ENCODE measurements at regions not wholly inside any gene's neighbourhood (a gene's known extent, or its start where the extent isn't known, plus 50 kb on each side); places are given as distances from the start of the nearest gene placed in this dataset.
"Not testable (repeated sequence)": the region's sequence is repeated elsewhere in the genome, so short reads cannot be mapped to it uniquely, and the experiment has no call there.

DNA sequence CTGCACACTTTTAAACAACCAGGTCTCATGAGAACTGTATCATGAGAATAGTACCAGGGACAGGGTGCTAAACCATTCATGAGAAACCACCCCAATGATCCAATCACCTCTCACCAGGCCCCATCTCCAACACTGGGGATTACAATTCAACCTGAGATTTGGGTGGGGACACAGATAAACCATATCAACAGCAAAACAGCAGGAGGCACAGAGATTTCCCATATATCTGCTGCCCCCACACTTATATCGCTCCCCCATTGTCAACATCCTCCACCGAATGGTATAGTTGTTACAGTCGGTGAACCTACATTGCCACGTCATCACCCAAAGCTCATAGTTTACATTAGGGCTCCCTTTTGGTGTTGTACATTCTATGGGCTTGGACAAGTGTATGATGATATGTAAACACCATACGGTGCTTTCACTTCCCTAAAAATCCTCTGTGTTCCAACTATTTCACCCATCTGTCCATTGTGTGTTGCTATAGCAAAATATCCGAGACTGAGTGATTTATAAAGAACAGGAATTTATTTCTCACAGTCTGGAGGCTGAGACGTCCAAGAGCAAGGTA lies 224.8 kb downstream of the FAM43A start:
- no peak for DNase-seq
- Histone ChIP-seq H3K4me3 (ENCODE audit: low read depth, low read length) (no peak overlapping the region), H3K9me3 (ENCODE audit: severe bottlenecking) (no peaks in the 10 kb centered on the region), H3K27me3 (ENCODE audit: insufficient read depth, low read depth, severe bottlenecking) (no peaks in the 10 kb centered on the region), H3K36me3 (no peaks in the 10 kb centered on the region), H3K27ac (no peak overlapping the region)
- TF ChIP-seq, protein P1, sequence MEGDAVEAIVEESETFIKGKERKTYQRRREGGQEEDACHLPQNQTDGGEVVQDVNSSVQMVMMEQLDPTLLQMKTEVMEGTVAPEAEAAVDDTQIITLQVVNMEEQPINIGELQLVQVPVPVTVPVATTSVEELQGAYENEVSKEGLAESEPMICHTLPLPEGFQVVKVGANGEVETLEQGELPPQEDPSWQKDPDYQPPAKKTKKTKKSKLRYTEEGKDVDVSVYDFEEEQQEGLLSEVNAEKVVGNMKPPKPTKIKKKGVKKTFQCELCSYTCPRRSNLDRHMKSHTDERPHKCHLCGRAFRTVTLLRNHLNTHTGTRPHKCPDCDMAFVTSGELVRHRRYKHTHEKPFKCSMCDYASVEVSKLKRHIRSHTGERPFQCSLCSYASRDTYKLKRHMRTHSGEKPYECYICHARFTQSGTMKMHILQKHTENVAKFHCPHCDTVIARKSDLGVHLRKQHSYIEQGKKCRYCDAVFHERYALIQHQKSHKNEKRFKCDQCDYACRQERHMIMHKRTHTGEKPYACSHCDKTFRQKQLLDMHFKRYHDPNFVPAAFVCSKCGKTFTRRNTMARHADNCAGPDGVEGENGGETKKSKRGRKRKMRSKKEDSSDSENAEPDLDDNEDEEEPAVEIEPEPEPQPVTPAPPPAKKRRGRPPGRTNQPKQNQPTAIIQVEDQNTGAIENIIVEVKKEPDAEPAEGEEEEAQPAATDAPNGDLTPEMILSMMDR (IDR thresholded peaks at IDR 0.05; ENCODE audit: low read depth, low read length): no peak

DNA sequence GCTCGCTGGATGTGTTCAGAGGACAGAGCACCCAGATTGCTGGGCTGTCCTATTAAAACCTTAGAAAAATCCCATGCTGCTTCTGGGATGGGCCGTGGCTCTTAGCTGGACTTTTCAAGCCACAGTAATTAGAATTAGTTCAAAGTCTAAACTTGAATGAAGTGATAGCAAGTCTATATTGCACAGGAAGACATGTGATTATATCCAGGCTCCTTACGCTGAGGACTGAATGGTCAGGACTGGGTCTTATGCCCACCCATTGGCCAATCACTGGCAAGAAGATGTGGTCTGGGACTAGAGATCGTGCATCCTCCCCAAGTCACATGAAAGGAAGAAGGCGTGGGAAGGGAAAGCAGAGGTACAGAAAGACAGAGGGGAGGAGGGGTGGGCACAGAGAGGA lies 227.6 kb downstream of the FAM43A start:
- Histone ChIP-seq H3K27me3 (ENCODE audit: insufficient read depth, low read depth, severe bottlenecking) (no peaks in the 10 kb centered on the region), H3K4me3 (ENCODE audit: low read depth, low read length) (no peak overlapping the region), H3K27ac (no peak overlapping the region), H3K36me3 (no peaks in the 10 kb centered on the region), H3K9me3 (ENCODE audit: severe bottlenecking) (no peaks in the 10 kb centered on the region)
- DNase-seq: no peak
- TF ChIP-seq, protein P1 (IDR thresholded peaks at IDR 0.05; ENCODE audit: low read depth, low read length): no peak

DNA sequence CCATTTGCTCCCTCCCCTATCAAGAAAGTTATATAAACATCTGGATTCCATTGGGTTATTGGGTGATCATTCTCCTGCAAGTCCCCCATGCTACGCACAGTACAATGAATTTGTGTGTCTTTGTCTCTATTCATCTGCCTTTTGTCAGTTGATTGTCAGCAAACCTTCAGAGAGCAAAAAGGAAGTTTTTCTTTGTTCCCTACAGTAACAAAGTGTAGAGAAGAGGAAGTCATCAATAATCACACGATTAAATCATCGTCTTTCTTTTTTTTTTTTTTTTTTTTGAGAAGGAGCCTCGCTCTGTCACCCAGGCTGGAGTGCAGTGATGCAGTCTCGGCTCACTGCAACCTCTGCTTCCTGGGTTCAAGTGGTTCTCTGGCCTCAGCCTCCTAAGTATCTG lies 239.2 kb downstream of the FAM43A start:
- not testable (repeated sequence) for H3K4me3 ChIP-seq (ENCODE audit: low read depth, low read length); H3K36me3 ChIP-seq; H3K27ac ChIP-seq; DNase-seq; H3K27me3 ChIP-seq (ENCODE audit: insufficient read depth, low read depth, severe bottlenecking); H3K9me3 ChIP-seq (ENCODE audit: severe bottlenecking)

DNA sequence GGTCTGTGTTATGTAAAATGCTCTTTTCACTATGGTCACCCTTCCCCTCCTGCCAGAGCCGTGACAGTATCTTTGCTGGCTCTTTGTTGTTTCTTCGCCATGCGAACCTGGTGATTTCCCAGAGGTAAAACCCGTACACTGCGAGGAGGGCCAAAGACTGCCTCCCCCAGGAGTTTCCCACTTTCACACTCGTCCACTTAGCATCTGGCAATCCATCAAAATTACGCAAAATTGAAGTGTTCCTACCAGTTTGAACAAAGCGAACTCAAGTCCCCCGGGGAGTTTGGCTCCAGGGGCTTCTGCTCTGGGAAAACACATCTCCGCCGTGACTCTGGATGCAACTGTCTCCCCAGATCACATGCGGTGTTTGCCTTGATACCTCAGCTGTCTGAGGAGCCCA lies 239.9 kb downstream of the FAM43A start:
- H3K9me3 ChIP-seq (ENCODE audit: severe bottlenecking): no peaks in the 10 kb centered on the region
- TF ChIP-seq, protein P1 (IDR thresholded peaks at IDR 0.05; ENCODE audit: low read depth, low read length): no peak
- no peaks in the 10 kb centered on the region for H3K27me3 ChIP-seq (ENCODE audit: insufficient read depth, low read depth, severe bottlenecking)
- no peaks in the 10 kb centered on the region for H3K36me3 ChIP-seq
- no peak overlapping the region for H3K4me3 ChIP-seq (ENCODE audit: low read depth, low read length)
- DNase-seq: no peak
- H3K27ac ChIP-seq: no peak overlapping the region

DNA sequence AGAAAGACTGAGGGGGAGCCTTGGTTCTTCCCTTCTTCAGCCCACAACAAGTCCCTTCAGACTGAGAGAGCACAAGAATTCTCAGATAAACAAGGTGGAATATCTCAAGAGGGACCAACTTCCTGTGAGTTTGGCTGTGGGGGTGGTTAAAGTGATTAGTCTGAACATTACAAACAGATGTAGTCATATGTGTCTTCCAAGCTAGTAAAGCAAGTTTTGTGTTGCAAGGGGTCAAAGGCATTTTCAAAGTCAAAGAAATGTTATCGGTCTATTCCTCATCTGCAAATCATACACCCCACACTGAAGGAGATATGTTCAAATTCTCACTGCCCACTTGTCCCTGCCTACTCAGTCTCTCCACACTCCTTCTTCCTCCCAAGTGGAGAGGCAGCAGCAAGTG lies 242.5 kb downstream of the FAM43A start:
- Histone ChIP-seq H3K27ac (no peak overlapping the region), H3K4me3 (ENCODE audit: low read depth, low read length) (no peak overlapping the region), H3K9me3 (ENCODE audit: severe bottlenecking) (no peaks in the 10 kb centered on the region), H3K36me3 (no peaks in the 10 kb centered on the region), H3K27me3 (ENCODE audit: insufficient read depth, low read depth, severe bottlenecking) (no peaks in the 10 kb centered on the region)
- no peak for DNase-seq
- TF ChIP-seq, protein P1 (IDR thresholded peaks at IDR 0.05; ENCODE audit: low read depth, low read length): no peak

DNA sequence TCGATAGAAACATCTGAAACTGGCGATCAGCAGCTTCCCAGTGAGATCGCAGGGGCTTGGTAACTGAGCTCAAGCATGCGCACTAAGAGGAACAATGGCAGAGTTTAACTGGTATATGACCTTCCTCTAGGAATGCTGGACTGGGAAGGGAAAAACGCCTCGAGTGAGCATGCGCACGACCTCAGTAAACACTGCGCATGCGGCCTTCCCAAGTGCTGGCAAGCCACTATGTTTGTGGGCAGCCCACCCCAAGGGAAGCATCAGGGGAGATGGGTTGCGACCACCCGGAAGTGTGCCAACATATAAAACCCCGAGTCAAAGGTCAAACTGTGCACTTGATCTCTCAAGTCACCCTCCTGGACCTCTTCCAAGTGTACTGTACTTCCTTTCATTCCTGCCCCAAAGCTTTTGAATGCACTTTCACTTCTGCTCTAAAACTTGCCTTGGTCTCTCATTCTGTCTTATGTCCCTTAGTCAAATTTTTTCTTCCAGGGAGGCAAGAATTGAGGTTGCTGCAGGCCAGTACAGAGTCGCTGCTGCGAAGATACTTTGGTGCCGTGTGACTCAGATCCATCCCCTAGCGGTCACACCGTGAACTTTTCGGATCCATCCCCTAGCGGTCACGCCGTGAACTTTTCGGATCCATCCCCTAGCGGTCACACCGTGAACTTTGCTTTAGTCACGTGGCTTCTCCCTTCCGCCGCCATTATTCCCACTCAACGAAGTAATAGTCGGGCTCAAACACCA lies 243.3 kb downstream of the FAM43A start:
- no peaks in the 10 kb centered on the region for H3K27me3 ChIP-seq (ENCODE audit: insufficient read depth, low read depth, severe bottlenecking)
- no peaks in the 10 kb centered on the region for H3K36me3 ChIP-seq
- no peak for DNase-seq
- no peak overlapping the region for H3K27ac ChIP-seq
- no peaks in the 10 kb centered on the region for H3K9me3 ChIP-seq (ENCODE audit: severe bottlenecking)
- H3K4me3 ChIP-seq (ENCODE audit: low read depth, low read length): no peak overlapping the region
- TF ChIP-seq, protein P1 (IDR thresholded peaks at IDR 0.05; ENCODE audit: low read depth, low read length): no peak

Measured in WERI-Rb-1 (cell line).